Choroid plexus epithelial cell (primary cell): ENCODE measurements at regions not wholly inside any gene's neighbourhood (a gene's known extent, or its start where the extent isn't known, plus 50 kb on each side); places are given as distances from the start of the nearest gene placed in this dataset.

Source experiments
- DNase-seq: peaks from one replicate; pipeline ENCODE4 v3.0.0-alpha.2; 2010; ENCODE audit warnings: low read depth
- H3K4me3 ChIP-seq: 2 replicates; pipeline ENCODE4 v1.5.1; 2011; ENCODE audit warnings: low read depth, mild to moderate bottlenecking, control low read depth, low read length, moderate library complexity
- TF ChIP-seq, protein P1 (sequence below): conservative IDR thresholded peaks from 2 replicates; pipeline ENCODE4 v1.5.1; 2011; ENCODE audit warnings: low read depth, mild to moderate bottlenecking, control low read depth, inconsistent platforms, low read length, moderate library complexity

GRCh38 chr1:172717722-172718465, 59.0 kb downstream of the FASLG start:
- no peak overlapping the region for H3K4me3 ChIP-seq
- DNase-seq = no peak
- TF ChIP-seq, protein P1, sequence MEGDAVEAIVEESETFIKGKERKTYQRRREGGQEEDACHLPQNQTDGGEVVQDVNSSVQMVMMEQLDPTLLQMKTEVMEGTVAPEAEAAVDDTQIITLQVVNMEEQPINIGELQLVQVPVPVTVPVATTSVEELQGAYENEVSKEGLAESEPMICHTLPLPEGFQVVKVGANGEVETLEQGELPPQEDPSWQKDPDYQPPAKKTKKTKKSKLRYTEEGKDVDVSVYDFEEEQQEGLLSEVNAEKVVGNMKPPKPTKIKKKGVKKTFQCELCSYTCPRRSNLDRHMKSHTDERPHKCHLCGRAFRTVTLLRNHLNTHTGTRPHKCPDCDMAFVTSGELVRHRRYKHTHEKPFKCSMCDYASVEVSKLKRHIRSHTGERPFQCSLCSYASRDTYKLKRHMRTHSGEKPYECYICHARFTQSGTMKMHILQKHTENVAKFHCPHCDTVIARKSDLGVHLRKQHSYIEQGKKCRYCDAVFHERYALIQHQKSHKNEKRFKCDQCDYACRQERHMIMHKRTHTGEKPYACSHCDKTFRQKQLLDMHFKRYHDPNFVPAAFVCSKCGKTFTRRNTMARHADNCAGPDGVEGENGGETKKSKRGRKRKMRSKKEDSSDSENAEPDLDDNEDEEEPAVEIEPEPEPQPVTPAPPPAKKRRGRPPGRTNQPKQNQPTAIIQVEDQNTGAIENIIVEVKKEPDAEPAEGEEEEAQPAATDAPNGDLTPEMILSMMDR = no peak

DNA sequence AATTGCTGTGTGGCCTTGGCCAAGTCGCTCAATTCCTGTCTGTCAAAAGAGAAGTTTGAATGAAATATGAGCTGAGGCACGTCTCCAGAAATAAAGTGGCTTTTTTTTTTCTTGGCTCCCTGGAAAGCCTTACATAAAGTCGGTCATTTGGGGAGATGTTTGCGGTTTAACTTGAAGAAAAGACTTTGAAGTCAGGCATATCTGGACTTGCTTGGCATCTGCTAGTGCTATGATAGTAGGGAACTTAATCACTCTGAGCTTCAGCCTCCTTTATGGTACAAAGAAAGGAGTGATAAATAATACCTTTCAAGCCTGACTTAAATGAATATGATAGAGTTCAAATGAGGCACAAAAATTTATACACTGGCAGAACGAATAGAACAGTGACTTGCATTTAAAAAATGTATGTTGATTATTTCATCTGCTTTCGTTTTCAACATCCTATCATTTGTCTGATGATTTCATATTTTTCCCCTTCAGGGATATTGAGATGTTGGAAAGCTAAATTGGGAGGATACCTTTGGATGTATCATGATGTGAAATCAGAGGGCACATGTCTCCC, 60.2 kb downstream of the FASLG start:
- no peak for DNase-seq
- H3K4me3 ChIP-seq = no peak overlapping the region
- TF ChIP-seq, protein P1 = no peak

- peak; percentile 76 for DNase-seq
- H3K4me3 ChIP-seq = no peak overlapping the region
- TF ChIP-seq, protein P1 = peak; percentile 76
Measured at GRCh38 chr1:172719694-172720138, 60.8 kb downstream of the FASLG start.

DNA sequence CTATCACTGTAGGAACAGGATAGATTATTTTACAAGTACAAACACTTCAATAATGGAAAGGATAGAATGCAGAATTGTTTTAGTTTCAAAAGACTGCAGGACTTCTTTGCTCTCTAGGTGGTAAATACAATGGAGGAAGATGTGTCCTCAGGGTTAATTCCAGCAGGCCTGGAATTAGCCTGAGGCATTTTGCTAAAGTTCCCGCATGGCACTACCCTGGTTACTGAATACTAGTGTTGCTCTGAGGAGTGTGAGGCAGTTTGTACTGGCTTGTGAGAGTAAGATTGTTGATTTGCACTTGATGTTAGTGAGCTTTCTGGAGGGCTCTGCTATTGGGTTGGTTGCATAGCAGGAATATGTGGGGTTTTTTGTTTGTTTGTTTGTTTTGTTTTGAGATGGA, 61.4 kb downstream of the FASLG start:
- TF ChIP-seq, protein P1 = no peak
- no peak overlapping the region for H3K4me3 ChIP-seq
- no peak for DNase-seq

DNA sequence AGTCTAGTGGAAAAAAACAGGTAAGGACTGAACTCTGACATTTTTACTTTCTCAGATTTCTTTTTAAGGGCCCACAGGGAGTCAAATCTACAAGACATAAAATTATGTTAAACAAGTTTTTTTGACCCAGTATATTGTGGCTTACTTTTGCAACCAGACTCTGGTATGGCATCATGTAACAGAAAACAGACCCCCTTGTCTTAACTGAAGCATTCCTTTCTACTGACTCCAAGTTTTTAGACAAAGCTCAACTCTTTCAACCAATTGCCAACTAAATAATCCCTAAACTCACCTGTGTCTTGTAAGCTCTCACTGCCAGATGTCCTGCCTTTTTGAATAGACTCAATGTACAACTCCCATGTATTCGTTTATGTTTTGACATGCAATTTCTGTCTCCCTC, 64.3 kb downstream of the FASLG start:
- DNase-seq = peak; percentile 53
- TF ChIP-seq, protein P1 = no peak
- no peak overlapping the region for H3K4me3 ChIP-seq

- H3K4me3 ChIP-seq = no peak overlapping the region
- TF ChIP-seq, protein P1 = no peak
- DNase-seq = no peak
Measured at GRCh38 chr1:172724232-172724631, 65.3 kb downstream of the FASLG start.
